A673 (cell line): ENCODE measurements at regions not wholly inside any gene's neighbourhood (a gene's known extent, or its start where the extent isn't known, plus 50 kb on each side); places are given as distances from the start of the nearest gene placed in this dataset.

Experiments used
- BruUV-seq: library from RNA; stranded (reverse); fragments of 400-500 nt; replicated peaks from 2 replicates; lab custom pipeline; 2021; lab: Mats Ljungman, UMichigan
- CTCF ChIA-PET: fragments of 300-600 bp; sonication (Branson Sonifier 250); formaldehyde crosslinking; loops from one replicate; lab custom pipeline; 2022; ENCODE audit warnings: antibody characterized with exemption; lab: Charles Lee
- POLR2A ChIA-PET: fragments of 300-600 bp; sonication (Branson Sonifier 250); formaldehyde crosslinking; loops from one replicate; lab custom pipeline; 2022; ENCODE audit warnings: antibody characterized with exemption; ENCODE audit not compliant: low non-redundant PET; lab: Charles Lee
- DNase-seq: peaks from one replicate; pipeline ENCODE4 v3.0.0-alpha.2; 2015; ENCODE audit warnings: low spot score
- H3K27ac ChIP-seq: fragments of 200-600 bp; sonication (generic); 2 replicates; pipeline ENCODE4 v1.5.1; 2016; ENCODE audit warnings: mixed run types, low read depth, mild to moderate bottlenecking, mixed read lengths, antibody characterized with exemption, low read length; ENCODE audit not compliant: poor library complexity, severe bottlenecking
- H3K27me3 ChIP-seq: fragments of 200-600 bp; sonication (generic); replicated peaks from 2 replicates; pipeline ENCODE4 v1.6.1; 2017; ENCODE audit warnings: mixed run types, low read depth, mild to moderate bottlenecking, mixed read lengths, antibody characterized with exemption, low read length; ENCODE audit not compliant: insufficient read depth, poor library complexity
- H3K36me3 ChIP-seq: fragments of 200-600 bp; sonication (generic); 2 replicates; pipeline ENCODE4 v1.6.1; 2016; ENCODE audit warnings: mixed run types, mild to moderate bottlenecking, mixed read lengths, antibody characterized with exemption, low read length; ENCODE audit not compliant: insufficient read depth, poor library complexity, severe bottlenecking
- H3K4me1 ChIP-seq: fragments of 200-600 bp; sonication (generic); 2 replicates; pipeline ENCODE4 v1.6.1; 2017; ENCODE audit warnings: mixed run types, mild to moderate bottlenecking, mixed read lengths, antibody characterized with exemption, low read length; ENCODE audit not compliant: insufficient read depth, poor library complexity, severe bottlenecking
- H3K4me3 ChIP-seq: fragments of 200-600 bp; sonication (generic); 2 replicates; pipeline ENCODE4 v1.5.1; 2016; ENCODE audit warnings: low read depth, mixed run types, mild to moderate bottlenecking, mixed read lengths, low read length; ENCODE audit not compliant: poor library complexity, severe bottlenecking
- H3K9me3 ChIP-seq: fragments of 200-600 bp; sonication (generic); 2 replicates; pipeline ENCODE4 v1.6.1; 2016; ENCODE audit warnings: mixed run types, low read depth, mild to moderate bottlenecking, mixed read lengths, antibody characterized with exemption, low read length; ENCODE audit not compliant: poor library complexity, severe bottlenecking
- CTCF ChIP-seq: fragments of 300-800, 200-600 bp; sonication (generic); conservative IDR thresholded peaks from 2 replicates; pipeline ENCODE4 v1.5.1; 2017; ENCODE audit warnings: low read depth, mild to moderate bottlenecking, antibody characterized with exemption, low read length, moderate library complexity, mixed read lengths
- EZH2 ChIP-seq: fragments of 200-600 bp; sonication (generic); IDR thresholded peaks from 2 replicates; pipeline ENCODE4 v1.6.1; 2017; ENCODE audit warnings: borderline replicate concordance, low read depth, mild to moderate bottlenecking, mixed read lengths, antibody characterized with exemption, low read length; ENCODE audit not compliant: poor library complexity, severe bottlenecking
- intact Hi-C: fragments of 100-400 bp; cut with micrococcal nuclease; formaldehyde crosslinking; loops from one replicate; pipeline ENCODE4 v1.10.0; 2022; ENCODE audit not compliant: unreplicated experiment

- POLR2A ChIA-PET = no interaction called here
- Histone ChIP-seq H3K27me3 (no peaks in the 10 kb centered on the region), H3K4me1 (no peaks in the 10 kb centered on the region), H3K4me3 (no peak overlapping the region), H3K9me3 (no peaks in the 10 kb centered on the region), H3K27ac (no peak overlapping the region), H3K36me3 (no peaks in the 10 kb centered on the region)
- intact Hi-C loops = no loop called here
- TF ChIP-seq EZH2 = no peak
- no peak for TF ChIP-seq CTCF
- DNase-seq = no peak
- CTCF ChIA-PET = no interaction called here
- no TSS peak for BruUV-seq
Observed at GRCh38 chr20:50400705-50401586, 109.2 kb upstream of the PTPN1 start.

GRCh38 chr20:50401587-50402418 lies 108.4 kb upstream of the PTPN1 start:
- H3K9me3 ChIP-seq = no peaks in the 10 kb centered on the region
- H3K27ac ChIP-seq = no peak overlapping the region
- no peak overlapping the region for H3K4me3 ChIP-seq
- TF ChIP-seq CTCF = no peak
- no peak for TF ChIP-seq EZH2
- ChIA-PET POLR2A (no interaction called here), CTCF (no interaction called here)
- no peaks in the 10 kb centered on the region for H3K4me1 ChIP-seq
- intact Hi-C loops = no loop called here
- H3K27me3 ChIP-seq = no peaks in the 10 kb centered on the region
- H3K36me3 ChIP-seq = no peaks in the 10 kb centered on the region
- BruUV-seq = no TSS peak
- DNase-seq = no peak

- H3K27ac ChIP-seq = no peak overlapping the region
- no peaks in the 10 kb centered on the region for H3K36me3 ChIP-seq
- H3K27me3 ChIP-seq = no peaks in the 10 kb centered on the region
- DNase-seq = no peak
- CTCF ChIA-PET = no interaction called here
- POLR2A ChIA-PET = no interaction called here
- no peaks in the 10 kb centered on the region for H3K4me1 ChIP-seq
- H3K4me3 ChIP-seq = no peak overlapping the region
- no TSS peak for BruUV-seq
- H3K9me3 ChIP-seq = no peaks in the 10 kb centered on the region
- intact Hi-C loops = no loop called here
- TF ChIP-seq CTCF (no peak), EZH2 (no peak)
Observed at GRCh38 chr20:50403565-50404418, 106.4 kb upstream of the PTPN1 start.
